Activated naive CD8-positive, alpha-beta T cell (primary cell): ENCODE measurements at regions not wholly inside any gene's neighbourhood (a gene's known extent, or its start where the extent isn't known, plus 50 kb on each side); places are given as distances from the start of the nearest gene placed in this dataset.

Experiments
- H3K27ac Mint-ChIP-seq: one replicate; pipeline ENCODE4 v1.8.0; 2021; ENCODE audit warnings: mixed read lengths
- H3K27me3 Mint-ChIP-seq: one replicate; pipeline ENCODE4 v1.8.0; 2021; ENCODE audit warnings: mixed read lengths
- H3K36me3 Mint-ChIP-seq: one replicate; pipeline ENCODE4 v1.8.0; 2021; ENCODE audit warnings: mixed read lengths
- H3K4me1 Mint-ChIP-seq: one replicate; pipeline ENCODE4 v1.8.0; 2021; ENCODE audit warnings: low read depth, mixed read lengths
- H3K4me3 Mint-ChIP-seq: one replicate; pipeline ENCODE4 v1.8.0; 2021; ENCODE audit warnings: mild to moderate bottlenecking, mixed read lengths
- H3K9me3 Mint-ChIP-seq: one replicate; pipeline ENCODE4 v1.8.0; 2021; ENCODE audit warnings: low read depth, mixed read lengths

DNA sequence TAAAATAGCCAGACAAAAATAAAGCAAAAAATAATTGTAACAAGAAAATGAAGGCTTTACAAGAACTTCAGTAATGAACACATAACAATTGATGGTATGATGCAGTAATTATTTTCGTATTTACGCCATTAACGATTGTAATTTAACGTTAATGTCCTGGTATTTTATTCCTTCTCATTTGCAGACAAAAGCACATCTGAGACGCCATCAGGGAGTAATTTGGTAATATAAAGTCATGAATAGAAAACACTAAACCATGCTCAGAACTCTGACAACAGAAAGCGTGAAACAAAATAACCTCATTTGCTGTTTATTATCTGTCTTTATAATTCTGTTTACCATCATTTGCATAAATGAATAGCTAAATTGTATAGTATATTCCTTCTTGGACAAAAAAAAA lies 336.6 kb upstream of the THRB start:
- Mint-ChIP-seq H3K9me3 (no peaks in the 10 kb centered on the region), H3K27me3 (peaks cover 35% of the 10 kb centered on the region), H3K36me3 (no peaks in the 10 kb centered on the region), H3K4me1 (no peaks in the 10 kb centered on the region), H3K4me3 (no peak overlapping the region), H3K27ac (no peak overlapping the region)

DNA sequence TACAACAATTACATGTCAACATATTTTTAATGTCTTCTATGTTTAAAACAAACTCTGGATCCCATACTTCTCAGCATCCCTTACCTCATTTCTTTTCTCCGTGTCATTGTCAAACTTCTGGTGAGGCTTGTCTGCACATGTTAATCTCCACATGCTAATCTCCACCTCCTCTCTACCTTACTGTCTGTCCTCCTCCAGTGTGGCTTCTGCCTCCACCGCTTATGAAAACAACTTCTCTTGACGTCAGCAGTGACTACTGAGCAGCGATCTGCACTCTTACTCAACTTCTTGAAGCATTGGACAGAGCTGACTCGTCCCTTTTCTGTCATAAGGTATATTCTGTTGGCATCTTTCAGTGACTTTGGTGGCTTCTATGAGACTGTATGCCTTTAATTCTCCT lies 338.2 kb upstream of the THRB start:
- Mint-ChIP-seq H3K4me1 (no peaks in the 10 kb centered on the region), H3K9me3 (no peaks in the 10 kb centered on the region), H3K4me3 (no peak overlapping the region), H3K36me3 (no peaks in the 10 kb centered on the region), H3K27me3 (peaks cover 24% of the 10 kb centered on the region), H3K27ac (no peak overlapping the region)

DNA sequence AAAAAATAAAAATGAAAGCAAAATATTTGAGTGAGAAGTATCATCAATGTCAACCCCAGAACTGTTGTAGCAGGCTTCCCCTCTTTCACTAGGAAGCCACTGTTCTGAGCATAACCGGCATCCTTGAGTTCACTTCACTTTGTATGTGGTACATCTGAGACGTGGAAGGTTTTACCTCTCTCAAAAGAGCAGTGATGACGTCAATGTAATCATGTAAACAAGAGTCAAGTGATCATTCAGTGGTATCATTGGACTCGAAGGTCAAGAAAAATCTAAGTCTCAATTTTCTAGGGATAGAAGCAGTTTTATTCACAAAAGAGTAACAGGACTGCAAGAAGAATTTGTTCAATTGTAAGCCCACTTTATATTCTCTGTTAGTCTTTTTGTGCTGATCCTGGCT lies 339.8 kb upstream of the THRB start:
- Mint-ChIP-seq H3K36me3 (no peaks in the 10 kb centered on the region), H3K4me1 (no peaks in the 10 kb centered on the region), H3K9me3 (no peaks in the 10 kb centered on the region), H3K4me3 (no peak overlapping the region), H3K27me3 (peaks cover 16% of the 10 kb centered on the region), H3K27ac (no peak overlapping the region)

DNA sequence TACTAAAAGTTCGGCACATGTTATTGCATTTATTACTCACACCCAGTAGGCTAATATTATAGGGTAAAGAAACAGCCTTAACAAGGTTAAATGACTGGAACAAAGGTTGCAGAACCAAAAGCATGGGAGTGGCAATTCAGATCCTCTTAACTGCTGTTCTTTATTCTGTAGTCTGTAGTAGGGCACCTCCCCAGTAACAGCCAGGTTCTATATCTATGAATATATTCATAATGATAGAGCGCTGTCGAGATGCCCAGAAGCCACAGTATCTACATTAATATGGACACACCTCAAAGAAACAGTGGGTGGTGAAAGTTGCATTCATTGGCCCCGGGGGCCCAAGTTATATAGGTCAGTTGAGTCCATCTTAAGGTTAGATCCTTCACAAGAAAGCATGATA lies 340.9 kb upstream of the THRB start:
- Mint-ChIP-seq H3K4me3 (no peak overlapping the region), H3K27me3 (peaks cover 9% of the 10 kb centered on the region), H3K9me3 (no peaks in the 10 kb centered on the region), H3K27ac (no peak overlapping the region), H3K4me1 (no peaks in the 10 kb centered on the region), H3K36me3 (no peaks in the 10 kb centered on the region)

DNA sequence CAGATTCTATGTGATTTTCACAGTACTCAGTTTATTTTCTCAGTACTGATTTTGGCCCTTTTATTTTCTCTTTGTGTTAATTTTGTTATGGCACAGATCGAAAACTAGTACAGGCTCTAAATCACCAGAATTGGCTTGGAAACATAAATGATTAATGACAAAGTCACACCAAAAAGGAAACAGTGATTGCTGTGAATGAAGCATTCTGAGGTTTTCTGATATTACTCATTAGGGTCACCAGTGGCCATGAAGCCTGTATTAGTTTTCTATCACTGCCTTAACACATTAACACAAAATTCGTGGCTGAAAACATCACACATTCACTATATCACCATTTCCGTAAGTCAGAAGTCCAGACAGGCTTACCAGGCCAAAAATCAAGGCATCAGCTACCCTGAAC lies 343.0 kb upstream of the THRB start:
- no peaks in the 10 kb centered on the region for H3K9me3 Mint-ChIP-seq
- no peaks in the 10 kb centered on the region for H3K36me3 Mint-ChIP-seq
- H3K27ac Mint-ChIP-seq = no peak overlapping the region
- no peak overlapping the region for H3K4me3 Mint-ChIP-seq
- no peaks in the 10 kb centered on the region for H3K4me1 Mint-ChIP-seq
- no peaks in the 10 kb centered on the region for H3K27me3 Mint-ChIP-seq

DNA sequence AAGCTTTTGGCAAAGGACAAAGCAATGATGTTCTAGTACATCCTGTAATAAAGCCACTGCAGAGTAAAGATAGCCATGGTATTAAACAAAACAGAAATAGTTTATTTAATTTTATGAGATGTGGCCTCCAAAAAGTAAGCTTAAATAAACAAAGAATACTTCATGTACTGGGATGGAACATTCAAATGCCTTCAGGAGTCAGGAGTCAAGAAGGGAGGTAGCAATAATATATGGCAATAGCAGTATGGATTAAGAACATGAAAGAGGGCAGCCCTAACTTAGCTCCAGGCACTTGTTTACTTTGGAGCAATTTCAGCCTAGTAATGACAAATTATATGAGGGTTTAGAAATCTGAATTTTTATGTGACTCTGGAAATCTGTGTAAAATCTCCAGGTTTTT lies 343.9 kb upstream of the THRB start:
- Mint-ChIP-seq H3K27me3 (no peaks in the 10 kb centered on the region), H3K4me3 (no peak overlapping the region), H3K9me3 (no peaks in the 10 kb centered on the region), H3K27ac (no peak overlapping the region), H3K36me3 (no peaks in the 10 kb centered on the region), H3K4me1 (no peaks in the 10 kb centered on the region)

DNA sequence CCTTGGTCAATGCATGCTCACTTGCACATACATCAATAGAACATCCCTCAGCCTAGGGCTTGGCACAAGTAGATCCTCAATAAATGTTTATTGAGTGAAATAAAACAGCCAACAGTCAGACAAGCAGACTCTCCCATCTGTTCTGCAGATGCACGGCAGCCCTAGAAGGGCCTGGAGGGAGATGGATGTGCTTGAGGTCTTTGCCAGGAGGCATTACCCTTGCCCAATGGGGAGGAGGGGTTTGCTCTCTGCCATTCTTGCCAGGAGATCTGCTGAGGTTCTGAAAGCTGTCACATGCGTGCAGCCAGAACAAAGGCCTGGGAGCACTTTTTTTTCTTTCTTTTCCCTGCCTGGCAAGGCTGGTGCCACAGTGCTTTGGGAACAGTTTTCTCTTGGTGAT lies 349.3 kb upstream of the THRB start:
- peaks cover 4% of the 10 kb centered on the region for H3K9me3 Mint-ChIP-seq

DNA sequence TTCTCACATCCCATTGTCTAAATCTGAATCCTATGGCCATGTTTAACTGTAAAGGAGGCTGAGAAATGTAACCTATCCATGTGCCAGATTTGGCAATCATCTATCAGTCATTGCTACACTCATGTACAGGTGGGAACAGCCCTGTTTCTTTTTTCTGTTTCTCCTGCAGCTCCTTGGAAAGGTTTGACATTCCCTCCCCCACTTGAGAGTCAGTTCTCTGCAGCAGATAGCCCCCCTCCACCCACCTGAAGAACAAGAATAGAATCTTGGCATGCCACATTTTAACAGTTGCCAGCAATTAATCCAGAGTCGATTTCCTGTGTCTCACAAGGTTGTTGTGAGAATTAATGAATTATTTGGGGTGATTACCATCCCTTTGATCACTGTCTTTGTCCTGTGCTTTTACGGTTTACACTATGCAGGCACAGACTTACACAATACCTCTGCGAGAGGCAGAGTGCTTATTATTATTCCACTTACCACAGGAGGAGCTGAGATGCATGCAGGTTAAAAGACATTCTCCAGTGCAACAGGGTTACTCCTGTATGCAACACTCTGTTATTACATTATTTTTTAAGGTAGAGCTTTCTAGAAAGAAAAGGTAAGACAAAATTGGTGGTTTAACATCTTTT lies 351.0 kb upstream of the THRB start:
- Mint-ChIP-seq H3K27me3 (no peaks in the 10 kb centered on the region), H3K4me3 (no peak overlapping the region), H3K4me1 (no peaks in the 10 kb centered on the region), H3K9me3 (peaks cover 4% of the 10 kb centered on the region), H3K27ac (no peak overlapping the region), H3K36me3 (no peaks in the 10 kb centered on the region)

More for the DNA sequence above, 349.3 kb upstream of the THRB start:
- H3K36me3 Mint-ChIP-seq = no peaks in the 10 kb centered on the region
- H3K27ac Mint-ChIP-seq = no peak overlapping the region
- H3K4me1 Mint-ChIP-seq = no peaks in the 10 kb centered on the region
- no peak overlapping the region for H3K4me3 Mint-ChIP-seq
- no peaks in the 10 kb centered on the region for H3K27me3 Mint-ChIP-seq

DNA sequence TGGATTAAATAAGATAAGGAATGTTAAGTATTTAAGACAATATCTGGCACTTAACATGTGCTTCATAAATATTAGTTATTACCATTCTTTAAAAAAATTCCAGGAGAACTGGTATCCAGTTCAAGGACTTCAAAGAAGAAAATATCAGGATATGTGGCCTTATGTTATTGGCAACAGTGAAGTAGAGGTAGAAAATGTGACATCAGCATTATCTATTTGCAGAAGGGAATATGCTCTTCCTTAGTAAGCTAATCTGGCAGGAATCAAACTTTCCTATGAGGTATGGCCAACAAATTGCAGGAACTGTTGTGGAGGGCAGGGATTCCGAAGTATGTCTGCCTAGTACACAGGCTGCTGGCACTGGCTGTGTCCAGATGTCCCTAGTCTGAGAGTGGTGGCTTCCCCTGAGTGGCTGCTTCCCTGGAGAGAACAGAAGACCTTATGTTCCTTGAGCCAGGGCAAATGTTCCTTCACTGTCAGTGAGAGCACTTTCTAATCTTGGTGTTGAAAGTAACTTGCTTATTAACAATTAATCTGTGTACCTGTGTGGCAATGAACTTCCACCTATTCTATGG lies 351.7 kb upstream of the THRB start:
- H3K4me1 Mint-ChIP-seq = no peaks in the 10 kb centered on the region
- H3K36me3 Mint-ChIP-seq = no peaks in the 10 kb centered on the region
- no peak overlapping the region for H3K4me3 Mint-ChIP-seq
- H3K27me3 Mint-ChIP-seq = no peaks in the 10 kb centered on the region
- peaks cover 4% of the 10 kb centered on the region for H3K9me3 Mint-ChIP-seq
- H3K27ac Mint-ChIP-seq = no peak overlapping the region

DNA sequence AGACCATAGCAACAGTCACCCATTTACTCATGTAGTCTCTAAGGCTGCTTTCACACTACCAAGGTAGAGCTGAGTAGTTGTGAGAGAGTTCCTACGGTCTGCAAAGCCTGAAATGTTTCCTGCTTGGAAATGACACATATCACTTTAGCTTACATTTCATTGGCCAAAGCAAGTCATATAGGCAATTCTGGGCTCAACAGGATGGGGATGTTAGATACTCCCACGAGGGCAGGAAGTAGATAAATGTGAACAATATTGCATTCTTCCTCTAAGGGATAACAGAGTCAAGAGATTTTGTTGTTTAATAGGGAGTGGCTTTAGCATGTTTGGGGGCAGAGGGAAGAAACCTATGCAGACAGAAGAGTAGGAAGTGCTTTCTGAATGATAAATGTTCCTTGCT lies 355.6 kb upstream of the THRB start:
- Mint-ChIP-seq H3K27me3 (no peaks in the 10 kb centered on the region), H3K4me1 (no peaks in the 10 kb centered on the region), H3K27ac (no peak overlapping the region), H3K36me3 (no peaks in the 10 kb centered on the region), H3K4me3 (no peak overlapping the region), H3K9me3 (peaks cover 4% of the 10 kb centered on the region)

DNA sequence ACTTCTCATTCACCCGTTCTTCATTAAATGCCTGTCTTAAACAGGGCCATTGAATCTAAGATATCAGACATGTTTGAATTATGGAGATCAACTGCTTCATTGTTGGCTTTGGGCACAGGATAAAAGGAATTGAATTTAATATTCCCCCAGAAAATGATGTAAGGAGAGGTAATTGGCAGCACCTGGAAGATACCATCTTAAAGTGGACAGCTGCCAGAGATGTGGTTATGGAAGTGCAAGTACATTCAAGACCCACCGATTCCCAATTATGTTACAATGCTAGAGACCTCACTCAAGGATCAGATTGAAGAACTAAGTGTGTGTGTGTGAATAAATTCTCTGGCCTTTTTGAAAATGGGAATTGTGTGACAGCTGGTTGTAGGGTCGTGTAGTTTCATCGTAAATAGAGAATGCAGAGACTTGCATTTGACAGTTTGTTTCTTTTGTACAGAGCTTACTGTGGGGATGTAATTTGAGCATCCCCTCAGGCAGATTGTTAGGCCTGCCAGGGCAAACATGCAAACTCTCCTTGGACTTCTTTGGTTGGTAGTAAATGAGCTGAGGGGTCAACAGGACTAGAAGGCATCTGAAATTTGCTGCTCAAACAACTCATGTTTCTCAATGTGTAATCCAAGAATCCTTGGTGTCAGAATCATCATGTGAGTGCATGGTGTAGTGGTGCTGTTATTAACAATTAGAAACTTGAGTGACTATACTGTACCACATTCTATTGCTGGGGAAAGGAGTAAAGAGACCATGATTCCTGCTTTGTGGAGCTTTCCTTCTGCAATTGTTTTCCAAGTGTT lies 359.2 kb upstream of the THRB start:
- no peaks in the 10 kb centered on the region for H3K27me3 Mint-ChIP-seq
- H3K36me3 Mint-ChIP-seq = no peaks in the 10 kb centered on the region

DNA sequence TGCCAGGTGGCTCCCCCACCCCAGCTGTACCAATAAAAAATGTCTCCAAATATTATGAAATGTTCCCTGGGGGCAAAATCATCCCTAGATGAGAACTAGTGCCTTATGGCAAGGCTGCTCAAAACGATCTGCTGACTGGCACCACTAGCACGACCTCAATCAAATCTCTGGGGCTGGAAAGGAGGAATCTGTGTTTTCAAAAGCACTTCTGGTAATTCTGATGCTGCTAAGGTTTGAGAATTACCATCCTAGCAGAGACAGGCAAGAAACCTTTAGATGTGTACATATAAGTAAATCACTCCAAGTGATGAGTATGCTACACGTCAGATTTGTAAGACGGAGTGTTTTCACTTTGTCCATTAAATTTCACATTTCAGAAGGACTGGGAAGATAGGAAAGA lies 360.1 kb upstream of the THRB start:
- Mint-ChIP-seq H3K36me3 (no peaks in the 10 kb centered on the region), H3K9me3 (no peaks in the 10 kb centered on the region), H3K4me3 (no peak overlapping the region), H3K27ac (no peak overlapping the region), H3K4me1 (no peaks in the 10 kb centered on the region), H3K27me3 (no peaks in the 10 kb centered on the region)

More for the DNA sequence above, 359.2 kb upstream of the THRB start:
- Mint-ChIP-seq H3K9me3 (no peaks in the 10 kb centered on the region), H3K4me3 (no peak overlapping the region), H3K27ac (no peak overlapping the region), H3K4me1 (no peaks in the 10 kb centered on the region)

DNA sequence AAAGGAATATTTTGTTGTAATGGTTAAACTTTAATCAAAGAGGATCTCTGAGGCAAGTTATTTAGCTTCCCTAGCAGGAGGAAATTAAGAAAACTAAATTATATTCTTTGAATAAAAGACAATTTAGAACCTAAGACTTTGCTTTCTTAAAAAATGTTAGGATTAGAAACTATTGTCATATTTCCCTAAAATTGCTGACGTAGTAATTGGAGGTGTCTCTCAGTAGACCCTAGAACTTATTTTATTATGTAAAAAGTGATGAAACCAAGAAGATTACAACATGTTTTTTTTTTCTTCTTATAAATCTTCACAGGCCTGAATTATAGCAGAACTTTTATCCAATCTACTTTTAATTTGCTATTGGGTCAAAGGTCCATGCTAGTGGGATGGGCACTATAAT lies 363.3 kb upstream of the THRB start:
- Mint-ChIP-seq H3K9me3 (no peaks in the 10 kb centered on the region), H3K4me3 (no peak overlapping the region), H3K27me3 (no peaks in the 10 kb centered on the region), H3K4me1 (no peaks in the 10 kb centered on the region), H3K36me3 (no peaks in the 10 kb centered on the region), H3K27ac (no peak overlapping the region)

DNA sequence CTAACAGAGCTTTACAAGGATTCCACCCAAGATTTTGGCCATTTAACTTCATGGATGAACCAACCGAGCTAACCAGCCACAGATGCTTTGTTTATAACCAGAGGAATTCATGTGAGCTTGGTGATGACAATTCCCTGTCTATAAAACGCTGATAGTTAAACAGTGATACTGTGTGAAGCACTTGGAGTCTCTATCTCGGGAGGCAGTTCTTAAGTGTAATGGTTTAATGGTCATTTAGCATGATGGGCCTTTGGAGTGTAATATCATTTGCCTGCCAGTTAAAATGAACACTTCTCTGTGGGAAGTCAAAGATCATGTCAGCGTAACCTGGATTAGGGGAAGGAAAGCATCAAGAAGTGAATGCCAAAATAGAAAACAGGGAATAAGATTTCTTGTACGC lies 368.6 kb upstream of the THRB start:
- no peaks in the 10 kb centered on the region for H3K27me3 Mint-ChIP-seq
- H3K27ac Mint-ChIP-seq = no peak overlapping the region
- H3K4me3 Mint-ChIP-seq = no peak overlapping the region
- no peaks in the 10 kb centered on the region for H3K9me3 Mint-ChIP-seq
- H3K36me3 Mint-ChIP-seq = no peaks in the 10 kb centered on the region
- H3K4me1 Mint-ChIP-seq = no peaks in the 10 kb centered on the region

DNA sequence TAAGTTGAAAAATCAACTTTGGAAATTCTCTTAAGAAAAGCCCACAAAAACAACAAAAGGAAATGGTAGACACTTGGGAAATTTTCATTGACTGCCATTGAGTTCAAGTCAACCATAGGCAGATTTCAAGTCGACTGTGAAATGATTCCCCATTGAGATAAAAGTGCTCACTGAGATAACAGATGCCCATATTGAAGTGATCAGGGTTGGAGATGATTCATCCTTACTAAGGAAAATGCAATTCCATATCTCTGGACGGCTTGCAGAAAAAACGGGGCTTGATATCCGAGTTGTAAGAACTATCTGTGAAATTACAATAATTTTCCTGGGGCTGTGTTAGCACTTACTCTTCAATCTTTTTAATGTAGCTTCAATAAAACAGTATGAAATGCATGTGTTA lies 373.1 kb upstream of the THRB start:
- H3K27me3 Mint-ChIP-seq = no peaks in the 10 kb centered on the region

DNA sequence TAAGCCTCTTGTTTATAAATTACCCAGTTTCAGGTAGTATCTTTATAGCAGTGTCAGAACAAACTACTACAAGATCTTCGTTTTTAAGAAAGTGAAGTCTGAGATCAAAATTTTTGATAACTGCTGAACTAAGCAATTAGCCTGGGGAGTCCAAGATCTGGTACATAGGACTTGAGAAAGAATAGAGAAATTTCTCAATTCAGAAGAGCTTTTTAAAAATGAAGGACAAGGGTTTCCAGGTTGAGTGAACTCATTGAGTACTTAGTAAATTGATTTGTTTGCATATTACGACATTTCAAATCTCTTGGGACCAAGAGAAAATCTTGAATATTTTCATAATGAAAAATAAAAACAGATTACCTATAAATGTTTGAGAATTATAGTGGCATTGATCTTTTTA lies 386.6 kb upstream of the THRB start:
- Mint-ChIP-seq H3K36me3 (no peaks in the 10 kb centered on the region), H3K27me3 (no peaks in the 10 kb centered on the region), H3K4me3 (no peak overlapping the region), H3K4me1 (no peaks in the 10 kb centered on the region), H3K27ac (no peak overlapping the region), H3K9me3 (peaks cover 5% of the 10 kb centered on the region)

More for the DNA sequence above, 373.1 kb upstream of the THRB start:
- no peaks in the 10 kb centered on the region for H3K36me3 Mint-ChIP-seq
- H3K4me1 Mint-ChIP-seq = no peaks in the 10 kb centered on the region
- no peaks in the 10 kb centered on the region for H3K9me3 Mint-ChIP-seq
- no peak overlapping the region for H3K27ac Mint-ChIP-seq
- no peak overlapping the region for H3K4me3 Mint-ChIP-seq
